ENCODE measurements at regions not wholly inside any gene's neighbourhood (a gene's known extent, or its start where the extent isn't known, plus 50 kb on each side); places are given as distances from the start of the nearest gene placed in this dataset.

- TF ChIP-seq, protein P1, sequence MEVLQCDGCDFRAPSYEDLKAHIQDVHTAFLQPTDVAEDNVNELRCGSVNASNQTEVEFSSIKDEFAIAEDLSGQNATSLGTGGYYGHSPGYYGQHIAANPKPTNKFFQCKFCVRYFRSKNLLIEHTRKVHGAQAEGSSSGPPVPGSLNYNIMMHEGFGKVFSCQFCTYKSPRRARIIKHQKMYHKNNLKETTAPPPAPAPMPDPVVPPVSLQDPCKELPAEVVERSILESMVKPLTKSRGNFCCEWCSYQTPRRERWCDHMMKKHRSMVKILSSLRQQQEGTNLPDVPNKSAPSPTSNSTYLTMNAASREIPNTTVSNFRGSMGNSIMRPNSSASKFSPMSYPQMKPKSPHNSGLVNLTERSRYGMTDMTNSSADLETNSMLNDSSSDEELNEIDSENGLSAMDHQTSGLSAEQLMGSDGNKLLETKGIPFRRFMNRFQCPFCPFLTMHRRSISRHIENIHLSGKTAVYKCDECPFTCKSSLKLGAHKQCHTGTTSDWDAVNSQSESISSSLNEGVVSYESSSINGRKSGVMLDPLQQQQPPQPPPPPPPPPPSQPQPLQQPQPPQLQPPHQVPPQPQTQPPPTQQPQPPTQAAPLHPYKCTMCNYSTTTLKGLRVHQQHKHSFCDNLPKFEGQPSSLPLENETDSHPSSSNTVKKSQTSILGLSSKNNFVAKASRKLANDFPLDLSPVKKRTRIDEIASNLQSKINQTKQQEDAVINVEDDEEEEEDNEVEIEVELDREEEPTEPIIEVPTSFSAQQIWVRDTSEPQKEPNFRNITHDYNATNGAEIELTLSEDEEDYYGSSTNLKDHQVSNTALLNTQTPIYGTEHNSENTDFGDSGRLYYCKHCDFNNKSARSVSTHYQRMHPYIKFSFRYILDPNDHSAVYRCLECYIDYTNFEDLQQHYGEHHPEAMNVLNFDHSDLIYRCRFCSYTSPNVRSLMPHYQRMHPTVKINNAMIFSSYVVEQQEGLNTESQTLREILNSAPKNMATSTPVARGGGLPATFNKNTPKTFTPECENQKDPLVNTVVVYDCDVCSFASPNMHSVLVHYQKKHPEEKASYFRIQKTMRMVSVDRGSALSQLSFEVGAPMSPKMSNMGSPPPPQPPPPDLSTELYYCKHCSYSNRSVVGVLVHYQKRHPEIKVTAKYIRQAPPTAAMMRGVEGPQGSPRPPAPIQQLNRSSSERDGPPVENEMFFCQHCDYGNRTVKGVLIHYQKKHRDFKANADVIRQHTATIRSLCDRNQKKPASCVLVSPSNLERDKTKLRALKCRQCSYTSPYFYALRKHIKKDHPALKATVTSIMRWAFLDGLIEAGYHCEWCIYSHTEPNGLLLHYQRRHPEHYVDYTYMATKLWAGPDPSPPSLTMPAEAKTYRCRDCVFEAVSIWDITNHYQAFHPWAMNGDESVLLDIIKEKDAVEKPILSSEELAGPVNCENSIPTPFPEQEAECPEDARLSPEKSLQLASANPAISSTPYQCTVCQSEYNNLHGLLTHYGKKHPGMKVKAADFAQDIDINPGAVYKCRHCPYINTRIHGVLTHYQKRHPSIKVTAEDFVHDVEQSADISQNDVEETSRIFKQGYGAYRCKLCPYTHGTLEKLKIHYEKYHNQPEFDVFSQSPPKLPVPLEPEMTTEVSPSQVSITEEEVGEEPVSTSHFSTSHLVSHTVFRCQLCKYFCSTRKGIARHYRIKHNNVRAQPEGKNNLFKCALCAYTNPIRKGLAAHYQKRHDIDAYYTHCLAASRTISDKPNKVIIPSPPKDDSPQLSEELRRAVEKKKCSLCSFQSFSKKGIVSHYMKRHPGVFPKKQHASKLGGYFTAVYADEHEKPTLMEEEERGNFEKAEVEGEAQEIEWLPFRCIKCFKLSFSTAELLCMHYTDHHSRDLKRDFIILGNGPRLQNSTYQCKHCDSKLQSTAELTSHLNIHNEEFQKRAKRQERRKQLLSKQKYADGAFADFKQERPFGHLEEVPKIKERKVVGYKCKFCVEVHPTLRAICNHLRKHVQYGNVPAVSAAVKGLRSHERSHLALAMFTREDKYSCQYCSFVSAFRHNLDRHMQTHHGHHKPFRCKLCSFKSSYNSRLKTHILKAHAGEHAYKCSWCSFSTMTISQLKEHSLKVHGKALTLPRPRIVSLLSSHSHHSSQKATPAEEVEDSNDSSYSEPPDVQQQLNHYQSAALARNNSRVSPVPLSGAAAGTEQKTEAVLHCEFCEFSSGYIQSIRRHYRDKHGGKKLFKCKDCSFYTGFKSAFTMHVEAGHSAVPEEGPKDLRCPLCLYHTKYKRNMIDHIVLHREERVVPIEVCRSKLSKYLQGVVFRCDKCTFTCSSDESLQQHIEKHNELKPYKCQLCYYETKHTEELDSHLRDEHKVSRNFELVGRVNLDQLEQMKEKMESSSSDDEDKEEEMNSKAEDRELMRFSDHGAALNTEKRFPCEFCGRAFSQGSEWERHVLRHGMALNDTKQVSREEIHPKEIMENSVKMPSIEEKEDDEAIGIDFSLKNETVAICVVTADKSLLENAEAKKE (CRISPR knock-in tag; IDR thresholded peaks at IDR 0.05), result no peak
Observed at GRCh38 chr3:95028688-95029087, 965.8 kb downstream of the NSUN3 start (continued).

DNA sequence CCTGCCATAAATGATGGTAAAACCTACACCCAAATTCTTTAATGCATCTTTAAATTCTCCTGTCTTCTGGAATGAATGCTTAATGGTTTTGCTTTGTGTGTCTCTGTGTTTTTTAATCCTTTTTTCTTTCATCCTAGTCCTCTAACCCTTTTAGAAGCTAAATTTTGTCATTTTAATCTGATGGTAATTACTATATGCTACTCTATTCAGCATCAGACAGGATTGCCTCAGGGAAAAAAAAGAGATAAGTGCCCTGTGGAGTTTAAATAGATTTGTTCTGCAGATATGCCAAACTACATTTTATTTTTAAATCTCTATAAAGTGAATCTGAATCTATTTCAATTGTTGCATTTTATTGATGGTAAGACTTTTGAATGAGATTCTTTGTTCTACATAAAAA, 966.8 kb downstream of the NSUN3 start:
- H3K27me3 ChIP-seq (ENCODE audit: insufficient read depth), result no peaks in the 10 kb centered on the region
- no peaks in the 10 kb centered on the region for H3K9me2 ChIP-seq (ENCODE audit: insufficient read depth)
- Mint-ChIP-seq H3K27me3 (ENCODE audit: insufficient read depth, low read depth, poor library complexity) (peaks cover 2% of the 10 kb centered on the region), H3K36me3 (ENCODE audit: low read depth) (no peaks in the 10 kb centered on the region), H3K27ac (no peak overlapping the region), H3K4me3 (no peak overlapping the region), H3K9me3 (no peaks in the 10 kb centered on the region), H3K4me1 (no peaks in the 10 kb centered on the region)
- no peaks in the 10 kb centered on the region for H3K4me1 ChIP-seq (ENCODE audit: insufficient read depth)
- no peaks in the 10 kb centered on the region for H3K79me2 ChIP-seq (replicated peaks; ENCODE audit: insufficient read depth)
- no peak overlapping the region for H3K4me3 ChIP-seq
- no peaks in the 10 kb centered on the region for H4K20me1 ChIP-seq (replicated peaks; ENCODE audit: insufficient read depth)
- no peak overlapping the region for H3K4me2 ChIP-seq
- DNase-seq (ENCODE audit: low spot score), result no peak
- no peak overlapping the region for H2AFZ ChIP-seq
- ATAC-seq, result no peak
- H3F3A ChIP-seq (replicated peaks; ENCODE audit: low read depth), result no peaks in the 10 kb centered on the region
- H3K36me3 ChIP-seq (ENCODE audit: insufficient read depth), result no peaks in the 10 kb centered on the region
- H3K27ac ChIP-seq (ENCODE audit: low read depth), result no peak overlapping the region
- TF ChIP-seq, protein P1 (CRISPR knock-in tag; IDR thresholded peaks at IDR 0.05), result no peak
- TF ChIP-seq STAT1 (IDR thresholded peaks at IDR 0.05; ENCODE audit: unreplicated experiment) (no peak), EZH2 (IDR thresholded peaks at IDR 0.05; ENCODE audit: low read depth, unreplicated experiment) (no peak), ZNF114 (CRISPR knock-in tag; IDR thresholded peaks at IDR 0.05) (no peak), JUNB (IDR thresholded peaks at IDR 0.05; ENCODE audit: unreplicated experiment) (no peak), POLR2AphosphoS5 (IDR thresholded peaks at IDR 0.05; ENCODE audit: low read depth) (no peak), EZH2phosphoT487 (IDR thresholded peaks at IDR 0.05; ENCODE audit: unreplicated experiment) (no peak), ETS1 (IDR thresholded peaks at IDR 0.05) (no peak), CREB1 (CRISPR knock-in tag; IDR thresholded peaks at IDR 0.05; ENCODE audit: low read depth) (no peak), ZNF331 (CRISPR knock-in tag; IDR thresholded peaks at IDR 0.05; ENCODE audit: low read depth) (no peak)

Measured in GM23338 (cell line).